GM21737 (cell line): ENCODE measurements at regions not wholly inside any gene's neighbourhood (a gene's known extent, or its start where the extent isn't known, plus 50 kb on each side); places are given as distances from the start of the nearest gene placed in this dataset.
A peak's percentile ranks its signal among the peaks of the same experiment; 100 is the strongest.
"Not testable (repeated sequence)": the region's sequence is repeated elsewhere in the genome, so short reads cannot be mapped to it uniquely, and the experiment has no call there.

ENCODE experiments used
- ATAC-seq: cut with Tn5 transposase; IDR thresholded peaks from one replicate; pipeline ENCODE4 v1.9.1; 2021; ENCODE audit warnings: mild to moderate bottlenecking, moderate library complexity; ENCODE audit not compliant: unreplicated experiment

DNA sequence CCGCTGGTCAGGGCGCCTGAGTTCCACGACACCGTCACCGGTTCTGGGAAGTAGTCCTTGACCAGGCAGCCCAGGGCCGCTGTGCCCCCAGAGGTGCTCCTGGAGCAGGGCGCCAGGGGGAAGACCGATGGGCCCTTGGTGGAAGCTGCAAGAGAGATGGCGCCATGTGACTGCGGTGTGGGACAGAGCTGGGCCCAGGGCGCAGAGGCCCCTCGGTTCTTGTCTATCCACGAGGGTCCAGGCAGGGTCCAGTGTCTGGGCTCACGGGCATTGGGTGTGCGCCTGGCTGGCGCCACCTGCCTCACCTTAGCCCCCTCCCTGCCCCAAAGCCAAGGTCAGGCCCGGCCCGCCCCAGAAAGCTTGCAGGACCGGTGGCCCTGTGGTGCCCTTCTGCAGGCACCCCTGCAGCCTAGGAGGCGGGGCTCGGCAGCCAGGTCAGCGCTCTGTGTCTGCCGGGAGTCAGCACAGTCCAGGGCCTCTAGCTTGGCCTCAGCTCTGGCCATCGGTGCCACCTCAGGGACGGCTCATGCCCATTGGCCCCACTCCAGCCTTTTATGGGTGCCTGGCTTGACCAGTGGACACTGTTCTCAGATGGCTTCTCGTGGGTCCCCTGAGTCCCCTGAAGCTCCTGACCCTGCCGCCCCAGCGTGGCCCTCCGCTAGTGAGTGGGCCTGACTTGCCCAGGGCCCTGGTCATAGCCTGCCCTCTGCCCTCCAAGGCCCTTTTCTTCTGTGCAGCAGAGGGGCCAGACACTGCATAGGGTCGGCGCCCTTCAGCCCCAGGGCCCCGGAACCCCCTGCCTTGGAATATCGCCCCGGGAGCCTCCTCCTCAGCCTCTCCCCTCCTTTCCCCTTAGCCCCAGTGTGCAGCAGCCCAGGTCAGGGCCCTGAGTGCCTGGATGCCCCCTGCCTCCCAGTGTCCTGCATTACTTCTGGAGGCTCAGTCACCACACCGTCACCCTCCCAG, 245.2 kb downstream of the TMEM121 start:
- ATAC-seq, result not testable (repeated sequence)

DNA sequence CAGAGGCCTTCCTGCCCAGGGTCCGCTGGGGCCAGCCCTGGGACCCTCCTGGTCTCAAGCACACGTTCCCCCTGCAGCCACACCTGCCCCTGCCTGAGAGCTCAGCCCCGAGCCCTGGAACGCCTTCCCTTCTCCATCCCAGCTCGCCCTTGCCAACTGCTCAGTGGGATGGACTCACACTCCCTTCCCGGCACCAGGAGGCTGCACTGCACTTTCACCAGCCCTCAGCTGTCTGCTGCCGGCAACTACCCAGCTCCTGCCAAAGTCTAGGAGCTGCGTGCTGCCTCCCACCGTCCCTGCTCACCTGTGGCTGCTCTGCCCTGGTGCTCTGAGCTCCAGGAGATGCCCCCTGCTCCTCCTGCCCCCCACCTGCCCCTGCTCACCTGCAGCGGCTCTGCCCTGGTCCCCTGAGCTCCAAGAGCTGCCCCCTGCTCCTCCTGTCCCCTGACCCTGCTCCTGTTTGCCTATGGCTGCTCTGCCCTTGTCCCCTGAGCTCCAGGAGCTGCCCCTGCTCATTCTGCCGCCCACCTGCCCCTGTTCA, 246.4 kb downstream of the TMEM121 start:
- not testable (repeated sequence) for ATAC-seq

- ATAC-seq, result no peak
Measured at GRCh38 chr14:105773584-105773983, 247.2 kb downstream of the TMEM121 start.

- ATAC-seq, result no peak
Measured at GRCh38 chr14:105774001-105774400, 247.6 kb downstream of the TMEM121 start.

- ATAC-seq, result not testable (repeated sequence)
Measured at GRCh38 chr14:105774585-105775348, 248.4 kb downstream of the TMEM121 start.

DNA sequence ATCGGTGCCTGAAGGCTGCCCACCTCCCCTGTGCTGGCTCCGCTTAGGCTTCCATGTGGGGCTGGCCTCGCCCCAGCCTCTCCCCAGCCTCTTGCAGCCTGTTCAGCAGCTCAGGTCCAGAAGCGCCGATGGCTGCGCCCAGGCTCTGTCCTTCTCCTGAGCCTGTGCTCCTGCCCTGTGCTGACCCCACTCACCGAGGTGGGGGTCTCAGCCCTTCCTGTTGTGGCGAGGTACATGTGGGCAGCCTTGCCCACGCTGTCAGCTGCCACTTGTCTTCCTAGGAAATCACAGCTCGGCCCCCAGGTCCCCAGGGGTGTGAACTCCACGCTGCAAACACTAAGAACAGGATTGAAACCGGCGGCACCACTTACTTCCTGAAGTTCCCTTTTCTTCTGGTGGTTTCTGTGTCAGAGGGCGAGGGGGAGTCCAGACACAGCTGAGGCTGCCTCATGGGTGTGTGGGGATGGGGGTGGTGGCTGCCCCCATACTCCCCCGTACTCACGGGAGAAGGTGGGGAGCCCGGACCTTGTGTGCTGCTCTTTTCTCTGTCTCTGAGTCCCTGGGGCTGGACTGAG, 249.1 kb downstream of the TMEM121 start:
- ATAC-seq, result not testable (repeated sequence)

GRCh38 chr14:105776112-105776511, 249.7 kb downstream of the TMEM121 start:
- ATAC-seq, result not testable (repeated sequence)

DNA sequence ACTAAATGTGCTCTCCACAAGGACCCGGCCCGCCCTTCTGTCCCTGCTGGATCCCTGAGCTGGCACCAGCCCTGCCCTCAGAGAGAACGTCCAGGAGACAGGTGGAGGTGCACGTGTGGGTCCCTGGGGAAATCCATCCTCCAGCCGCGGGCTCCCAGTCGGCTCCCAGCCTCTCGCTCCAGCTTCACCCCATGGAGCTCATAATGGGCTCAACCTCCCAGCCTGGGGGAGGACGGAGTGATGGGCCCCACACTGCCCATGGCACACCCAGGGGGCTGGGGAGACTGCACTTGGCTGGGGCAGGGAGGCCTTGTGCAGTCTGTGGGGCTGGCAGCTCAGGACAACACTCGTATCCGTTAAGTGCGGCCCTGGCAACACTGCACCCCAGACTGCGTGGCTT, 250.5 kb downstream of the TMEM121 start:
- ATAC-seq, result no peak

GRCh38 chr14:105783707-105784106, 257.3 kb downstream of the TMEM121 start:
- ATAC-seq, result no peak

- ATAC-seq, result no peak
Measured at GRCh38 chr14:105793836-105794235, 267.5 kb downstream of the TMEM121 start.

GRCh38 chr14:105797546-105797945, 271.2 kb downstream of the TMEM121 start:
- no peak for ATAC-seq

DNA sequence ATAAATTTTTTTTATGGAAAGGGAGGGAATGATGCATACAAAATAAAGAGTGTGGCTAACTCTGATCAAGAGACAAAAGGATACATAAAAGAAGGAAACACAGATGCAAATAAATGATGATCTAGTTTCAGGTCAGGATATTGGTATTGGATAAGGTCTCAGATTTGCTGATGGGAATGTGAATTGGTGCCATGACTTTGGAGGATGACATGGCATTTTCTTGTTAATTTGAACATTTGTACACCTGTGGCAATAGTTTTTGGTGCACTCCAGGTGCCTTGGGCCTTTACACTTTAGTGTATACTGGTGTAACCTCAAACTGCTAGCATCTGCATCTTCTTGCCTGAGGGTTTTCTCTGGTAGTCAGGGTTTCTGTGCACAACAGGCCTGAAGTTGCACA, 279.3 kb downstream of the TMEM121 start:
- ATAC-seq, result no peak

DNA sequence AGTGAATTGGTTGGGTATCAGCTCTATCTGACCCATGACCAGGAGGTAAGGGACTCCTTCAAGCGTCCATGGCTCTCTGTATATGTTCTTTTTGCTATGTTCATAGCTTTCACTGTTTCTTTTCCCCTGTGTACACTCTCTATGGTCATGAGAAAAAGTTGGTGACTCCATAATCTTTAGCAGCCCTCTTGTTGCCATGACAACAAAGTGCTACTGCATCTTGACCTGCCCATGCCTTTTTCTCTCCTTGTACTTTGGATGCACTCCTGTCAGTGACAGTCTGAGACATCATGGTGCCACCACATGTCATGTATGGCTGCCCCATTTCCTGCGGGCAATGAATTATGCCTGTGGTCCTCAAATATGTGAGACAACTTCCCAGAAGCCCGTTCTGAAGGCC, 280.2 kb downstream of the TMEM121 start:
- no peak for ATAC-seq

DNA sequence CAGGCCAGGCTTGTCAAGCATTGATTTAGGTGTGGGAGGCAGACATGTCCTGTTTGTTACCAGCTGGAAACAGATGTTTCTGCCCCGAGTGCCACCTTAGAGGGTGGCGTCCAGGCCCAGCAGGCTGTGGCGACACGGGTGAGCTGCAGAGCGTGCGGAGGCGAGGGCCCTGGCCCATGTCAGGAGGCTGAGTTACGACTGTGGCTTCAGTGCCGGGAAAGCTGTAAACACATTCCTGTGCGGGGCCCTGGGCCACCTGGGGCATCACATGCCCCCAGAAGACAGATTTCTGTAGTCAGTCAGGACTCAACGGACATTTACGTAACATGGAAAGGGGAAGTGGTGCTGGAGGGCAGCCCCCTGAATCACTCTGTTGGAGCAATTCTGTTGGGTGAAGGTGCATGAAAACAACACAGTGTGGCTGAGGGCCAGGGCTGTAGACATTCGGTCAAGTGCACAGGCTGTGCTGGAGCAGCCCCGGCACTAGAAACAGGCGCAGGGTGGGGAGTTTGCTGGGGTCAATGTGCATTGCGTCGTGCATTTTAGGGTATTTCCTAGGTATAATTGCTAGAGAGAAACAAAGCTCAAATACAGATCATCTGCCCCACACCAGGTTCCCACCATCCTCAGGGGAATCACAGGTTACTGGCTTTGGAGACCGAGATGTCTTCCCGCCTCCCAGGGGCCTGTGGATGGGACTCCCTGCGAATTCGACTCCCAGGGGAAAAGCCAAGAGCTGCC, 291.8 kb downstream of the TMEM121 start:
- ATAC-seq, result peak; percentile 75

- ATAC-seq, result peak; percentile 7
Measured at GRCh38 chr14:105818712-105819005, 292.3 kb downstream of the TMEM121 start.

- ATAC-seq, result no peak
Measured at GRCh38 chr14:105830171-105830570, 303.8 kb downstream of the TMEM121 start.

GRCh38 chr14:105836160-105836559, 309.8 kb downstream of the TMEM121 start:
- no peak for ATAC-seq

DNA sequence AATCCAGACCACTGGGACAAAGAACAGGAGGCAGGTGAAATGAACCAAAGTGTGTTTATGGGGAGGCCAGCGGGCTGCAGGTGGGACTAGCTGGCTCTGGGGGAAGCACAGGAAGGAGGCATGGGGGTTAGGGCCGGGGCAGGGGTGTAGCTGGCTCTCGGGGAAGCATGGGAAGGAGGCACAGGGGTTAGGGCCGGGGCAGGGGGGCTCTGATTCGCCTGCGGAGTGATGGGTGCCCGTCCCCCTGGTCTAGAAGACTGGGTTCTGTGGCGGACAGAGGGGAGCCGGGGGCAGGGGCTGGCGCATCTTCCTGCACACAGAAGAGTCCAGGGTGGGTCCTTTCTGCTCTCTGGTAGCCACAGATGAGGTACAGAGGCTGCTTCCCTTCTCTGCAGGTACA, 310.3 kb downstream of the TMEM121 start:
- no peak for ATAC-seq

DNA sequence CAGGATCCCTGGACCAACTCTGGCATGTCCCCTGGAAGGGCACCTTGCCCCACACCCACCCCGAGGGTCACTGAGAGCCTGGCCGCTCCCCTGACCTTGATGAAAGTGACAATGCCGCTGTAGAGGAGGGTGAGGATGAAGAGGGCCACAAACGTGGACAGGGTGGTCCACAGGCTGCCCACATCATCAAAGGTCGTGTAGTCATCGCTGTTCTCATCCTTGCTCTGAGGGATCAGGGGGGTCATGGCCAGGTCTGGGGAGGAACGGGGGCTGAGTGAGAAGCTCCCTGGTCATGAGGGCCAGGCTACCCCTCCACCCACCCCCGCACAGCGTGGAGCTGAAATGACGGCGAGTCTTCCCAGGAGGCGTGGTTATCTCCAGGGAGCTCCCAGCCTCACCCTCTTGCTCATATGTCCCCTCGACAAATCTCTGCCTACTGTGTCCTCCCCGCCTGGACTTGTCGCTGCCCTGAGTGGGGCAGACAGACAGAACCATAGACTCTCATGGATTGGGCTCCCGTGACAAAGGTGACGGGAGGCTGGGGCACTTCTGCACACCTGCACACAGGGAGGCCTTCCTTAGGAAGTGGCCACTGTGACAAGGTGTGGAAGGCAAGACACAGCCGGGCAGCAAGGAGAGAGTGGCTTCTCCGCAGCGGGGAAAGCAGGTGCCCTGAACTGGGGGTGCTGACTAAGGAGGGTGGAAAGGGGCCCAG, 311.1 kb downstream of the TMEM121 start:
- ATAC-seq, result no peak

DNA sequence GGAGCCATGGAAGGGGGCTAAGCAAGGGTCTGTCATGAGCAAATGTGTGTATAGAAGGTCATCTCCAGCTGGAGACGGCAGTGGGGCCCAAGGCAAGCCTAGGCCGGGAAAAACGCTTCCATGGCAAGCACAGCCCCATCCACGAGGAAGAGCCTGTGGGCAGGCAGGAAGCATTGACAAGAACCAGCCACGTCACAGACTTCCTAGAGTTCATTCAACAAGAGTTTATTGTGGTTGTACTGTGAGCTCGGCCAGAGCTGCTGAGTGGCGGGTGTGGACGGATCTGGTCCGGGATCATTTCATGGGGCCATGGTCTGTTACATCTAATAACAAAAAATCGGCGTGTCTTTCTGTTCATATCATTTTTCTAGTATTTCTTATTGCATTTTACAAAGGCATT, 311.7 kb downstream of the TMEM121 start:
- ATAC-seq, result no peak
